22Rv1 (cell line): ENCODE measurements at regions not wholly inside any gene's neighbourhood (a gene's known extent, or its start where the extent isn't known, plus 50 kb on each side); places are given as distances from the start of the nearest gene placed in this dataset.

Source experiments
- ZFX ChIP-seq: fragments of 450-650 bp; IDR thresholded peaks from 2 replicates; pipeline ENCODE4 v1.6.1; 2017; ENCODE audit warnings: antibody characterized with exemption, borderline replicate concordance
- TF ChIP-seq, protein P1 (sequence below): fragments of 450-650 bp; IDR thresholded peaks from 2 replicates; pipeline ENCODE4 v1.5.1; 2017; ENCODE audit warnings: mild to moderate bottlenecking

DNA sequence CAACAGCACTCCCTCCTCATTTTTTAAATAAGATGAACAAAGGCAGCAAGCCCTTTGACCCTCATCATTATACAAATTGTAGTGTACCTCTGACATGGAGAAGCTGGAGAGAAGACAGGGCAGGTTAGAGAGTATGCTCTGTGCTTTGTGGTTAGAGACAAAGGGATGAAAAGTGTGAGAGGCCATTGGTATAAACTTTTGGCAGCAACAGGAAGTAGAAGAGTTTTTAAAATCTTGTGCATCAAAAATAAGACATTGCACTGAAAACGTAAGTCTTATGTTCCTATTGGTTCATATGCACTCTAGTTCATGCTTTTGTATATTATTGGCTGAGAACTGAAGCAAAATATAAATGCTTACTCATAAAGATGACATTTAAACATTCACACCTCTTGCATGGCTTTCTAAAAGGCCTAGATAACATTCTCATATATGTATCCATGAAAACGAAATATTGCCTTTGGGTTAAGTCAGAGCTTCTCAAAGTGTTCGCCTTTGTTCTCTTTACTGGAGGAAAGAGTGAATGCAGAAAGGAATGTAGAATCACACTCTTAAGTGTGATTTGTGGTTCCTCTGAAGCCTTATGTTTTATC is 158.0 kb downstream of the PALM2AKAP2 start:
- TF ChIP-seq, protein P1, sequence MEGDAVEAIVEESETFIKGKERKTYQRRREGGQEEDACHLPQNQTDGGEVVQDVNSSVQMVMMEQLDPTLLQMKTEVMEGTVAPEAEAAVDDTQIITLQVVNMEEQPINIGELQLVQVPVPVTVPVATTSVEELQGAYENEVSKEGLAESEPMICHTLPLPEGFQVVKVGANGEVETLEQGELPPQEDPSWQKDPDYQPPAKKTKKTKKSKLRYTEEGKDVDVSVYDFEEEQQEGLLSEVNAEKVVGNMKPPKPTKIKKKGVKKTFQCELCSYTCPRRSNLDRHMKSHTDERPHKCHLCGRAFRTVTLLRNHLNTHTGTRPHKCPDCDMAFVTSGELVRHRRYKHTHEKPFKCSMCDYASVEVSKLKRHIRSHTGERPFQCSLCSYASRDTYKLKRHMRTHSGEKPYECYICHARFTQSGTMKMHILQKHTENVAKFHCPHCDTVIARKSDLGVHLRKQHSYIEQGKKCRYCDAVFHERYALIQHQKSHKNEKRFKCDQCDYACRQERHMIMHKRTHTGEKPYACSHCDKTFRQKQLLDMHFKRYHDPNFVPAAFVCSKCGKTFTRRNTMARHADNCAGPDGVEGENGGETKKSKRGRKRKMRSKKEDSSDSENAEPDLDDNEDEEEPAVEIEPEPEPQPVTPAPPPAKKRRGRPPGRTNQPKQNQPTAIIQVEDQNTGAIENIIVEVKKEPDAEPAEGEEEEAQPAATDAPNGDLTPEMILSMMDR: no peak
- TF ChIP-seq ZFX: no peak
